B cell (primary cell): ENCODE measurements at regions not wholly inside any gene's neighbourhood (a gene's known extent, or its start where the extent isn't known, plus 50 kb on each side); places are given as distances from the start of the nearest gene placed in this dataset.

Source experiments
- EZH2 ChIP-seq: IDR thresholded peaks from 2 replicates; pipeline ENCODE4 v1.6.1; 2012; ENCODE audit warnings: borderline replicate concordance, low read depth, mild to moderate bottlenecking, moderate library complexity, low read length; ENCODE audit not compliant: insufficient read depth, poor library complexity, severe bottlenecking
- TF ChIP-seq, protein P1 (sequence below): fragments of 200-600 bp; IDR thresholded peaks from one replicate; pipeline ENCODE4 v1.8.0; 2022; ENCODE audit warnings: antibody characterized with exemption, mild to moderate bottlenecking

DNA sequence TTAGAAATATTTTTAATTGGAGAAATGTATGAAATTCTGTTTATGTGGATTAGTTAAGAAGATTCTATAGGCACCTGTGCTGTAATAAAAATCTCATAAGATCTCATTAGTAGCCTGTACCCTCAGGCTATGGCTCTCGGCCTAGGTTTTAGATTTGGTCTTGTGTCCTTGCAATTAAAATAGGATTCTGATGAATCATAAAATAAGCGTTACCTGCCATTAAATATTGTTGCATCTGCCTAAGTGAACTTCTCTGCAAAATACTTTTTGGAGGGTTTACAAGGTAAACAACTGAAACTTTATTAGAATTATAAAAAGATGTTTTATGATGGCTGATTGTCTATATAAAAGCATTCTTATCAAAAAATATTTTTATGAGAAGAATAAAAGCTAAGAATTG, 804.1 kb upstream of the ANO3 start:
- TF ChIP-seq, protein P1, sequence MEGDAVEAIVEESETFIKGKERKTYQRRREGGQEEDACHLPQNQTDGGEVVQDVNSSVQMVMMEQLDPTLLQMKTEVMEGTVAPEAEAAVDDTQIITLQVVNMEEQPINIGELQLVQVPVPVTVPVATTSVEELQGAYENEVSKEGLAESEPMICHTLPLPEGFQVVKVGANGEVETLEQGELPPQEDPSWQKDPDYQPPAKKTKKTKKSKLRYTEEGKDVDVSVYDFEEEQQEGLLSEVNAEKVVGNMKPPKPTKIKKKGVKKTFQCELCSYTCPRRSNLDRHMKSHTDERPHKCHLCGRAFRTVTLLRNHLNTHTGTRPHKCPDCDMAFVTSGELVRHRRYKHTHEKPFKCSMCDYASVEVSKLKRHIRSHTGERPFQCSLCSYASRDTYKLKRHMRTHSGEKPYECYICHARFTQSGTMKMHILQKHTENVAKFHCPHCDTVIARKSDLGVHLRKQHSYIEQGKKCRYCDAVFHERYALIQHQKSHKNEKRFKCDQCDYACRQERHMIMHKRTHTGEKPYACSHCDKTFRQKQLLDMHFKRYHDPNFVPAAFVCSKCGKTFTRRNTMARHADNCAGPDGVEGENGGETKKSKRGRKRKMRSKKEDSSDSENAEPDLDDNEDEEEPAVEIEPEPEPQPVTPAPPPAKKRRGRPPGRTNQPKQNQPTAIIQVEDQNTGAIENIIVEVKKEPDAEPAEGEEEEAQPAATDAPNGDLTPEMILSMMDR, result no peak
- no peak for TF ChIP-seq EZH2
